ENCODE measurements at regions not wholly inside any gene's neighbourhood (a gene's known extent, or its start where the extent isn't known, plus 50 kb on each side); places are given as distances from the start of the nearest gene placed in this dataset.

DNA sequence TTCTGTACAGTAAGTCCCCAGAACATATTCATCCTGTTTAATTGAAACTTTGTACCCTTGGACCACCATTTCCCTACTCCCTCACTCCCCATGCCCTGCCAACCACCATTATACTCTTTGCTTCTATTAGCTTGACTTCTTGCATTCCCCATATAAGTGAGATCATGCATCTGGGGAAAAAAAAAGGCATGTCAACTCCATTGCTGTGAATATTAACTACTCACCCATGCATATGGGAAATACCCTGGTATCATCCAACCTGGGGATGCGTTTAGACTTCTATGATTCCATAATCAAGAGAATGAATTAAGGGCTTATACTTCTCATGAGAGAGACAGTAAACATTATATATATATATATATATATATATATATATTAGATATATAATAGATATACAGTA, 659.4 kb upstream of the C9orf72 start:
- no peak overlapping the region for H2BK15ac ChIP-seq (ENCODE audit: low read depth, low read length)
- no peaks in the 10 kb centered on the region for H3K9me1 ChIP-seq (ENCODE audit: insufficient read depth, low read length)
- H2AFZ ChIP-seq (replicated peaks; ENCODE audit: low read length, poor library complexity), result no peak overlapping the region
- no peaks in the 10 kb centered on the region for H3K79me1 ChIP-seq (ENCODE audit: low read depth in 1 of 2, low read length in 2 of 2)
- no peak overlapping the region for H2AK5ac ChIP-seq (ENCODE audit: low read depth, low read length)
- no CpG with 5 or more reads among the region's 1 CpG for WGBS, 2 experiments (ENCODE audit: extremely low coverage in 2 of 2, insufficient read length in 1 of 2)
- no peaks in the 10 kb centered on the region for H4K20me1 ChIP-seq (ENCODE audit: insufficient read depth, low read length)
- H2BK5ac ChIP-seq (ENCODE audit: low read depth, low read length, poor library complexity, severe bottlenecking), result no peak overlapping the region
- no peak overlapping the region for H3K27ac ChIP-seq (ENCODE audit: insufficient read depth, low read length)
- H3K36me3 ChIP-seq (ENCODE audit: control insufficient read depth, insufficient read depth, low read length), result no peaks in the 10 kb centered on the region
- no peaks in the 10 kb centered on the region for H3K27me3 ChIP-seq (ENCODE audit: control insufficient read depth, insufficient read depth, low read length)
- dilution Hi-C loops (cut with HindIII; ENCODE audit: low sequenced_read_pairs, unreplicated experiment) (no loop called here), intact Hi-C loops (cut with micrococcal nuclease) (no loop called here), in situ Hi-C loops (cut with MboI; ENCODE audit: low sequenced_read_pairs) (no loop called here)
- no peak overlapping the region for H3K9ac ChIP-seq (ENCODE audit: low read depth, low read length)
- no peak overlapping the region for H4K91ac ChIP-seq (ENCODE audit: insufficient read depth, low read depth, low read length)
- H2BK20ac ChIP-seq (ENCODE audit: low read depth, low read length), result no peak overlapping the region
- no peak for DNase-seq
- no peak overlapping the region for H3K23ac ChIP-seq (ENCODE audit: low read depth, low read length)
- H4K5ac ChIP-seq (ENCODE audit: low read depth, low read length), result no peak overlapping the region
- H2AK9ac ChIP-seq (replicated peaks; ENCODE audit: low read depth, low read length, poor library complexity), result no peak overlapping the region
- CTCF ChIA-PET, result no interaction called here
- H4K8ac ChIP-seq (ENCODE audit: low read depth in 2 of 2, low read length in 2 of 2), result no peak overlapping the region
- TF ChIP-seq USF2 (IDR thresholded peaks at IDR 0.05; ENCODE audit: low read depth, low read length) (no peak), NFE2L2 (IDR thresholded peaks at IDR 0.05; ENCODE audit: low read depth, low read length) (no peak), MAZ (IDR thresholded peaks at IDR 0.05; ENCODE audit: borderline replicate concordance, low read depth, low read length) (no peak), MXI1 (IDR thresholded peaks at IDR 0.05; ENCODE audit: borderline replicate concordance, low read depth, low read length) (no peak)
- TF ChIP-seq, protein P1, sequence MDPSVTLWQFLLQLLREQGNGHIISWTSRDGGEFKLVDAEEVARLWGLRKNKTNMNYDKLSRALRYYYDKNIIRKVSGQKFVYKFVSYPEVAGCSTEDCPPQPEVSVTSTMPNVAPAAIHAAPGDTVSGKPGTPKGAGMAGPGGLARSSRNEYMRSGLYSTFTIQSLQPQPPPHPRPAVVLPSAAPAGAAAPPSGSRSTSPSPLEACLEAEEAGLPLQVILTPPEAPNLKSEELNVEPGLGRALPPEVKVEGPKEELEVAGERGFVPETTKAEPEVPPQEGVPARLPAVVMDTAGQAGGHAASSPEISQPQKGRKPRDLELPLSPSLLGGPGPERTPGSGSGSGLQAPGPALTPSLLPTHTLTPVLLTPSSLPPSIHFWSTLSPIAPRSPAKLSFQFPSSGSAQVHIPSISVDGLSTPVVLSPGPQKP (IDR thresholded peaks at IDR 0.05; ENCODE audit: borderline replicate concordance, low read depth, low read length), result no peak
- TF ChIP-seq, protein P2, sequence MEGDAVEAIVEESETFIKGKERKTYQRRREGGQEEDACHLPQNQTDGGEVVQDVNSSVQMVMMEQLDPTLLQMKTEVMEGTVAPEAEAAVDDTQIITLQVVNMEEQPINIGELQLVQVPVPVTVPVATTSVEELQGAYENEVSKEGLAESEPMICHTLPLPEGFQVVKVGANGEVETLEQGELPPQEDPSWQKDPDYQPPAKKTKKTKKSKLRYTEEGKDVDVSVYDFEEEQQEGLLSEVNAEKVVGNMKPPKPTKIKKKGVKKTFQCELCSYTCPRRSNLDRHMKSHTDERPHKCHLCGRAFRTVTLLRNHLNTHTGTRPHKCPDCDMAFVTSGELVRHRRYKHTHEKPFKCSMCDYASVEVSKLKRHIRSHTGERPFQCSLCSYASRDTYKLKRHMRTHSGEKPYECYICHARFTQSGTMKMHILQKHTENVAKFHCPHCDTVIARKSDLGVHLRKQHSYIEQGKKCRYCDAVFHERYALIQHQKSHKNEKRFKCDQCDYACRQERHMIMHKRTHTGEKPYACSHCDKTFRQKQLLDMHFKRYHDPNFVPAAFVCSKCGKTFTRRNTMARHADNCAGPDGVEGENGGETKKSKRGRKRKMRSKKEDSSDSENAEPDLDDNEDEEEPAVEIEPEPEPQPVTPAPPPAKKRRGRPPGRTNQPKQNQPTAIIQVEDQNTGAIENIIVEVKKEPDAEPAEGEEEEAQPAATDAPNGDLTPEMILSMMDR (conservative IDR thresholded peaks at IDR 0.05; ENCODE audit: low read depth, low read length), result no peak
- H3K56ac ChIP-seq (ENCODE audit: extremely low read depth, insufficient read depth, low read length), result no peak overlapping the region
- POLR2A ChIA-PET (ENCODE audit: unreplicated experiment), result no interaction called here
- peaks cover 2% of the 10 kb centered on the region; the same call in 1 of the 2 replicates for H3K9me3 ChIP-seq (ENCODE audit: control insufficient read depth, insufficient read depth, low read length)
- H3K4ac ChIP-seq (ENCODE audit: low read depth, low read length), result no peak overlapping the region
- BruUV-seq (replicated peaks), result no TSS peak
- no peak overlapping the region for H3K14ac ChIP-seq (replicated peaks; ENCODE audit: low read depth, low read length)
- no peak overlapping the region for H3K18ac ChIP-seq (ENCODE audit: low read depth, low read length)
- no peak overlapping the region for H2BK120ac ChIP-seq (ENCODE audit: low read depth, low read length)
- H3K4me2 ChIP-seq (ENCODE audit: low read depth, low read length), result no peak overlapping the region
- H3K4me1 ChIP-seq (ENCODE audit: control insufficient read depth, insufficient read depth, low read length), result no peaks in the 10 kb centered on the region
- ATAC-seq (ENCODE audit: low read depth), result no peak
- H3K4me3 ChIP-seq (ENCODE audit: insufficient read depth, low read depth, low read length), result no peak overlapping the region
